H9 (cell line): ENCODE measurements at regions not wholly inside any gene's neighbourhood (a gene's known extent, or its start where the extent isn't known, plus 50 kb on each side); places are given as distances from the start of the nearest gene placed in this dataset.

Experiments used
- DNase-seq: peaks from one replicate; pipeline ENCODE4 v3.0.0-alpha.2; 2017
- H2AFZ ChIP-seq: one replicate; pipeline ENCODE4 v1.6.1; 2013; ENCODE audit warnings: mild to moderate bottlenecking, low read length, control low read depth, moderate library complexity
- H2AK5ac ChIP-seq: 2 replicates; pipeline ENCODE4 v1.6.1; 2013; ENCODE audit warnings: low read length, control low read depth, mixed read lengths; ENCODE audit not compliant: insufficient read length
- H2BK120ac ChIP-seq: one replicate; pipeline ENCODE4 v1.6.1; 2013; ENCODE audit warnings: low read depth, mild to moderate bottlenecking, low read length, control low read depth, inconsistent platforms; ENCODE audit not compliant: poor library complexity, severe bottlenecking
- H2BK12ac ChIP-seq: 2 replicates; pipeline ENCODE4 v1.6.1; 2013; ENCODE audit warnings: low read length, control low read depth, mixed read lengths, low read depth; ENCODE audit not compliant: insufficient read length
- H2BK15ac ChIP-seq: 2 replicates; pipeline ENCODE4 v1.6.1; 2013; ENCODE audit warnings: low read depth, low read length, control low read depth
- H2BK20ac ChIP-seq: one replicate; pipeline ENCODE4 v1.6.1; 2013; ENCODE audit warnings: low read depth, mild to moderate bottlenecking, low read length, control low read depth, inconsistent platforms; ENCODE audit not compliant: poor library complexity, severe bottlenecking
- H2BK5ac ChIP-seq: 2 replicates; pipeline ENCODE4 v1.6.1; 2013; ENCODE audit warnings: low read length, control low read depth, mixed read lengths; ENCODE audit not compliant: insufficient read length
- H3K14ac ChIP-seq: 2 replicates; pipeline ENCODE4 v1.6.1; 2013; ENCODE audit warnings: low read length, control low read depth; ENCODE audit not compliant: insufficient read depth
- H3K18ac ChIP-seq: 2 replicates; pipeline ENCODE4 v1.6.1; 2013; ENCODE audit warnings: low read depth, mild to moderate bottlenecking, mixed read lengths, low read length, control low read depth; ENCODE audit not compliant: insufficient read length
- H3K23ac ChIP-seq: 2 replicates; pipeline ENCODE4 v1.6.1; 2013; ENCODE audit warnings: low read length, control low read depth, mixed read lengths, low read depth; ENCODE audit not compliant: insufficient read length
- H3K23me2 ChIP-seq: 2 replicates; pipeline ENCODE4 v1.6.1; 2013; ENCODE audit warnings: low read depth, mild to moderate bottlenecking, mixed read lengths, low read length, control low read depth; ENCODE audit not compliant: insufficient read length, poor library complexity, severe bottlenecking
- H3K27ac ChIP-seq: 2 replicates; pipeline ENCODE4 v1.5.1; 2013; ENCODE audit warnings: low read length, control low read depth, mixed read lengths, low read depth; ENCODE audit not compliant: insufficient read length
- H3K27me3 ChIP-seq: 2 replicates; pipeline ENCODE4 v1.6.1; 2013; ENCODE audit warnings: low read length, control low read depth, inconsistent platforms; ENCODE audit not compliant: insufficient read depth
- H3K4ac ChIP-seq: 2 replicates; pipeline ENCODE4 v1.6.1; 2013; ENCODE audit warnings: low read depth, mild to moderate bottlenecking, control low read depth, inconsistent platforms, low read length, moderate library complexity
- H3K4me1 ChIP-seq: 2 replicates; pipeline ENCODE4 v1.6.1; 2013; ENCODE audit warnings: low read length, control low read depth, inconsistent platforms; ENCODE audit not compliant: insufficient read depth
- H3K4me2 ChIP-seq: 2 replicates; pipeline ENCODE4 v1.6.1; 2013; ENCODE audit warnings: low read length, control low read depth, mixed read lengths; ENCODE audit not compliant: insufficient read length, insufficient read depth
- H3K56ac ChIP-seq: 2 replicates; pipeline ENCODE4 v1.6.1; 2013; ENCODE audit warnings: low read depth, mild to moderate bottlenecking, mixed read lengths, low read length, control low read depth; ENCODE audit not compliant: insufficient read length
- H3K79me1 ChIP-seq: 2 replicates; pipeline ENCODE4 v1.6.1; 2013; ENCODE audit warnings: low read depth, mild to moderate bottlenecking, moderate library complexity, low read length, control low read depth, inconsistent platforms; ENCODE audit not compliant: insufficient read depth, poor library complexity, severe bottlenecking
- H3K79me2 ChIP-seq: 2 replicates; pipeline ENCODE4 v1.6.1; 2013; ENCODE audit warnings: low read length, control low read depth, inconsistent platforms; ENCODE audit not compliant: insufficient read depth
- H3K9ac ChIP-seq: 2 replicates; pipeline ENCODE4 v1.6.1; 2013; ENCODE audit warnings: low read length, control low read depth, mixed read lengths; ENCODE audit not compliant: insufficient read length; ENCODE audit errors: extremely low read depth
- H3K9me3 ChIP-seq: one replicate; pipeline ENCODE4 v1.6.1; 2013; ENCODE audit warnings: low read depth, low read length, inconsistent platforms; ENCODE audit not compliant: control insufficient read depth
- H3T11ph ChIP-seq: one replicate; pipeline ENCODE4 v1.6.1; 2013; ENCODE audit warnings: mild to moderate bottlenecking, low read length, control low read depth, inconsistent platforms
- H4K20me1 ChIP-seq: one replicate; pipeline ENCODE4 v1.6.1; 2013; ENCODE audit not compliant: control insufficient read depth, insufficient read length, insufficient read depth
- H4K5ac ChIP-seq: 2 replicates; pipeline ENCODE4 v1.6.1; 2013; ENCODE audit warnings: low read depth, mild to moderate bottlenecking, mixed read lengths, low read length, control low read depth; ENCODE audit not compliant: insufficient read length
- H4K8ac ChIP-seq: replicated peaks from 2 replicates; pipeline ENCODE4 v1.6.1; 2013; ENCODE audit warnings: low read length, control low read depth, mixed read lengths, low read depth; ENCODE audit not compliant: insufficient read length
- H4K91ac ChIP-seq: 2 replicates; pipeline ENCODE4 v1.6.1; 2013; ENCODE audit warnings: low read depth, mild to moderate bottlenecking, moderate library complexity, mixed read lengths, low read length, control low read depth; ENCODE audit not compliant: insufficient read length
- H3K27ac Mint-ChIP-seq, 3 experiments: 2 replicates in 2 of 3; 3 replicates in 1 of 3; pipeline ENCODE4 v1.8.0; 2020 to 2021; ENCODE audit warnings: mixed read lengths in 3 of 3, mild to moderate bottlenecking in 1 of 3, moderate library complexity in 1 of 3
- H3K27me3 Mint-ChIP-seq: 2 replicates; pipeline ENCODE4 v1.8.0; 2021; ENCODE audit warnings: low read depth, mild to moderate bottlenecking, moderate library complexity, mixed read lengths
- H3K36me3 Mint-ChIP-seq, 3 experiments: 2 replicates in 2 of 3; 3 replicates in 1 of 3; pipeline ENCODE4 v1.8.0; 2020 to 2021; ENCODE audit warnings: low read depth in 3 of 3, mixed read lengths in 3 of 3; ENCODE audit not compliant: insufficient read depth in 1 of 3
- H3K4me1 Mint-ChIP-seq, 2 experiments: 2 replicates each; pipeline ENCODE4 v1.8.0; 2020; ENCODE audit warnings: mixed read lengths in 2 of 2
- H3K4me3 Mint-ChIP-seq, 2 experiments: 2 replicates in 1 of 2; 3 replicates in 1 of 2; pipeline ENCODE4 v1.8.0; 2020 to 2021; ENCODE audit warnings: mild to moderate bottlenecking in 2 of 2, mixed read lengths in 2 of 2, moderate library complexity in 1 of 2
- H3K9me3 Mint-ChIP-seq, 2 experiments: 2 replicates in 1 of 2; 3 replicates in 1 of 2; pipeline ENCODE4 v1.8.0; 2020; ENCODE audit warnings: mild to moderate bottlenecking in 2 of 2, mixed read lengths in 2 of 2, moderate library complexity in 1 of 2
- CTCF ChIP-seq: fragments of 200-600 bp; sonication (generic); conservative IDR thresholded peaks from 3 replicates; pipeline ENCODE4 v1.8.0; 2021; ENCODE audit warnings: antibody characterized with exemption, mild to moderate bottlenecking
- WGBS: extraction: QIAGEN DNeasy Blood & Tissue Kit; methylation state at CpG from one replicate; pipeline ENCODE4 v1.1.7; 2013; ENCODE audit warnings: missing lambda C conversion rate, low lambda C conversion rate, mixed read lengths; ENCODE audit not compliant: insufficient read length; ENCODE audit errors: extremely low coverage; 5-methylcytosine and 5-hydroxymethylcytosine counted together

- Histone ChIP-seq H4K8ac (no peak overlapping the region), H4K5ac (no peak overlapping the region), H3K23me2 (no peaks in the 10 kb centered on the region), H3K27me3 (no peaks in the 10 kb centered on the region), H2BK5ac (no peak overlapping the region), H3K4me1 (no peaks in the 10 kb centered on the region), H3K27ac (no peak overlapping the region), H2AK5ac (no peak overlapping the region), H3K23ac (no peak overlapping the region), H3K18ac (no peak overlapping the region), H3K79me2 (no peaks in the 10 kb centered on the region), H3T11ph (no peak overlapping the region), H3K79me1 (no peaks in the 10 kb centered on the region), H2BK120ac (no peak overlapping the region), H2BK20ac (no peak overlapping the region), H2BK12ac (no peak overlapping the region), H3K9ac (no peak overlapping the region), H4K91ac (no peak overlapping the region), H3K56ac (no peak overlapping the region), H2AFZ (no peak overlapping the region), H3K14ac (no peak overlapping the region), H2BK15ac (no peak overlapping the region), H4K20me1 (no peaks in the 10 kb centered on the region), H3K4me2 (no peak overlapping the region), H3K9me3 (no peaks in the 10 kb centered on the region), H3K4ac (no peak overlapping the region)
- no peak for DNase-seq
- H3K36me3 Mint-ChIP-seq, result no peaks in the 10 kb centered on the region
- no peak for TF ChIP-seq CTCF
- no peaks in the 10 kb centered on the region for H3K4me1 Mint-ChIP-seq
- H3K9me3 Mint-ChIP-seq, result no peaks in the 10 kb centered on the region
- no CpG with 5 or more reads among the region's 7 CpGs for WGBS
- no peak overlapping the region for H3K4me3 Mint-ChIP-seq
- H3K27me3 Mint-ChIP-seq, result peaks cover 2% of the 10 kb centered on the region; the same call in 1 of the 2 replicates
- H3K27ac Mint-ChIP-seq, result no peak overlapping the region
Observed at GRCh38 chr7:69036301-69036700, 562.0 kb upstream of the AUTS2 start.
